ENCODE measurements at regions not wholly inside any gene's neighbourhood (a gene's known extent, or its start where the extent isn't known, plus 50 kb on each side); places are given as distances from the start of the nearest gene placed in this dataset.
"Not testable (repeated sequence)": the region's sequence is repeated elsewhere in the genome, so short reads cannot be mapped to it uniquely, and the experiment has no call there.

DNA sequence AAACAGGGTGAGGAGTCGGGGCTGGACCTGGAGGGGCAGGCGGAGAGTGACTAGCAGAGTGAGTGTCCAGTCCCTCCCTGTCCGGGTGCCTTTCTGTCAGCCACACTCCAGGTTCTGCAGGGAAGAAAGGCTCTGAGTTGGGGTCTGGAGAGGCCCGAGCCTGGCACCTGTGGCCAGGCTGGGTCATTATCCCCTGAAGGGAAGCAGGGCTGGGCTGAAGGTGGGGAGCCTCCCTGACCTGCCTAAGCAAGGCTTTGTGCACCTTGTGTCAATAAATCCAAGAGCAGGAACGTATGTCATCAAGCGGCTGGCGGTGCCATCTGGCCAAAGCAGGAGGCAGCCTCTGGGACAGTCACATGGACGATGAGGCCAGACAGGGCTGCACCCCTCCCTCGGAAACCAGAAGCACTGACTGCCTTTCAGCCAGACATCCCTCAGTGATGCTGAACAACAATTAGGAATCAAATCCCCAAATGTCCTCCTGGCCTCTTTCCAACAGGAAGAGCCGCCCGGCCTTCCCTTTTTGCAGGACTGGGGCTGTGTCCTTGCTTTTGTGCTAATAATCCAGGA lies 73.9 kb upstream of the FGF3 start:
- H3K27ac Mint-ChIP-seq: no peak overlapping the region
- peaks cover 65% of the 10 kb centered on the region for H3K27me3 Mint-ChIP-seq
- H3K4me1 Mint-ChIP-seq: no peaks in the 10 kb centered on the region
- DNase-seq: no peak
- H3K4me3 Mint-ChIP-seq: no peak overlapping the region
- H3K9me3 Mint-ChIP-seq: peaks cover 4% of the 10 kb centered on the region
- no peaks in the 10 kb centered on the region for H3K36me3 Mint-ChIP-seq

DNA sequence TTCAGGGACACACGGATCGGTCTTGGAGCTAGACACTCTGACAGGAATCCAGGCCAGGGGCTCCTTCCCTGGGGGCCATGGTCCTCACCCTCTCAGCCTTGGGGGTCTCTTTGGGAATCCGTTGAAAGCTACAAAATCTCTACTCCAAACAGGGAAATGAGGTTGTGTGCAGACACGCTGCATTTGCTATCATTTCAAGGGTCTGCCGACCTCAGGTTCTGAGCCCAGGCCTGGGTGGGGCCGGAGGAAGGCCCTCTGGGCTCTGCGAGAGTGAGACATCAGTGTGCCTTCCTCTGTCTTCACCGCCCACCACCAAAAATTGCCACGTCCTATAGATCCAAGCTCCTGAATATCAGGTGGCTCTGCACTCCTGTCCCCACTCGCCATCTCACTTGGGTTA lies 74.4 kb upstream of the FGF3 start:
- Mint-ChIP-seq H3K4me3 (no peak overlapping the region), H3K27ac (no peak overlapping the region), H3K36me3 (no peaks in the 10 kb centered on the region), H3K9me3 (peaks cover 4% of the 10 kb centered on the region), H3K27me3 (peaks cover 69% of the 10 kb centered on the region), H3K4me1 (no peaks in the 10 kb centered on the region)
- DNase-seq: no peak

DNA sequence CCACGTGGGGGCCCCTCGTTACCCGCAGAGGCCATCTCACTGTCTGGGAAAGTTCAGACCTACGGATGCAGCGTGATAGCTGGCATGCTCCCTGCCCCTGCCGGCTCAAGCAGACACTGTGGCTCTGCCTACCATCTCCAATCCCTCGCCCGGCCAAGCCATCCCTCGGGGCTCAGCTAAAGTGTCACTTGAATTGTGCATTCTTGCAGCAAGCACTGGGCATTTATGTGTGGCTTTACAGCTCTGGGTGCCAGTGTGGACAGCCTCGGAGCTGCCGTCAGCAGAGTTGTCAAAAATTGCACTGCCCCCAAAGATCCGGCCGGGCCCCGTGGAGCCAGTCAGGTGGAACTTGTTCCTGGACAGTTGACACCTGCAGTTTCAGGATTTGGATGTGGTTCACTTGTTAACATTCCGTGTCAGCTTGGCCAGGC lies 75.0 kb upstream of the FGF3 start:
- peaks cover 66% of the 10 kb centered on the region for H3K27me3 Mint-ChIP-seq

DNA sequence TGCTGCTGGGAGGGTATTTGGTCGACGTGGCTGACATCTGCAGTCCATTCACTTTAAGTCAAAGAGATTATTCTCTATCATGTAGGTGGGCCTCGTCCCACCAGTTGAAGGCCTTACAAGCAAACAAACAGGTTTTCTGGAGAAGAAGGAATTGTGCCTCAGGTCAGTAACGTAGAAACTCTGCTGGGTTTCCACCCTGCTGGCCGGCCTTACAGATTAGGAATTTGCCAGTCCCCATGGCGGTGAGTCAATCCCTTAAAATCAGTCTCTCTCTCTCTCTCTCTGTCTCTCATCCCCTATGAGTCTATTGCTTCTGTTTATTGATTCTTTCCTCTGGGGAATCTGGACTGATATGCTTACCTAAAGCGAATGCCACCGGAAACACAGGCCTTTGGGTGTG lies 75.4 kb upstream of the FGF3 start:
- H3K27me3 Mint-ChIP-seq: peaks cover 66% of the 10 kb centered on the region
- H3K27ac Mint-ChIP-seq: no peak overlapping the region
- no peak for DNase-seq
- peaks cover 4% of the 10 kb centered on the region for H3K9me3 Mint-ChIP-seq
- H3K4me1 Mint-ChIP-seq: no peaks in the 10 kb centered on the region
- no peaks in the 10 kb centered on the region for H3K36me3 Mint-ChIP-seq
- H3K4me3 Mint-ChIP-seq: no peak overlapping the region

More for the DNA sequence above, 75.0 kb upstream of the FGF3 start:
- H3K4me1 Mint-ChIP-seq: no peaks in the 10 kb centered on the region
- peaks cover 4% of the 10 kb centered on the region for H3K9me3 Mint-ChIP-seq
- DNase-seq: no peak
- H3K36me3 Mint-ChIP-seq: no peaks in the 10 kb centered on the region
- no peak overlapping the region for H3K4me3 Mint-ChIP-seq
- H3K27ac Mint-ChIP-seq: no peak overlapping the region

DNA sequence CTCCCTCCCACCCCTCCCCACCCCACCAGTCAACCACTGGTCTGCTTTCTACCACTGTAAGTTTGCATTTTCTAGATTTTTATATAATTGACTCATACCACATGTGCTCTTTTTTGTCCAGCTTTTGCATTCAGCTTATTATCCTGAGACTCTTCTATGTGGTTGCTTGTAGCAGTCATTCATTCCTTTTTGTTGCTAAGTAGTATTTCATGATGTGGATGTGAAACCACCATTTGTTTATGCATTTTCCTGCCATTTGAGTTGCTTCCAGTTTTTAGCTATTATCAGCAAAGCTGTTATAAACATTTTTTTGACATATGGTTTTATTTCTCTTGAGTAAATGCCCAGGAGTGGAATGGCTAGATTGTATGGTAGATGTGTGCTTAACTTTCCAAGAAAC lies 77.0 kb upstream of the FGF3 start:
- Mint-ChIP-seq H3K27me3 (peaks cover 58% of the 10 kb centered on the region), H3K4me1 (no peaks in the 10 kb centered on the region), H3K4me3 (no peak overlapping the region), H3K27ac (no peak overlapping the region), H3K9me3 (peaks cover 4% of the 10 kb centered on the region), H3K36me3 (no peaks in the 10 kb centered on the region)
- DNase-seq: no peak

DNA sequence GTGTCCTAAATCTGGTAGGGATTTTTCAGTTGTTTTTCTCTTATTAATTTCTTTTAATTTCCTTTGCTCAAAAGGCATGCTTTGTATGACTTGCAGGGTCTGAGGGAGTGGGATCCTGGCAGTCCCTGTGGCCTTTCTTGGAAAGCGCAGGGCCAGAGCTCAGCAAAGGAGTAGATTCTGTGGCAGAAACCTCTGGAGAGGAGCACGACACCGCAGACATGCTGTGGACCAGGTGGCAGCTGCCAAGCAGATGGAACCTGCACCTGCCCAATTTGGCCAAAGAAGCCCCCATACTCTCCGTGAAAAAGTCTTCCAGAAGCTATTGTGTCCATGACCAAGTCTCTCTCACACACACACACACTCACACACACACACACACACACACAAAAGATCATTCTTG lies 78.9 kb upstream of the FGF3 start:
- Mint-ChIP-seq H3K27ac (no peak overlapping the region), H3K27me3 (peaks cover 42% of the 10 kb centered on the region), H3K9me3 (peaks cover 4% of the 10 kb centered on the region), H3K4me3 (no peak overlapping the region), H3K36me3 (no peaks in the 10 kb centered on the region), H3K4me1 (no peaks in the 10 kb centered on the region)
- DNase-seq: no peak

DNA sequence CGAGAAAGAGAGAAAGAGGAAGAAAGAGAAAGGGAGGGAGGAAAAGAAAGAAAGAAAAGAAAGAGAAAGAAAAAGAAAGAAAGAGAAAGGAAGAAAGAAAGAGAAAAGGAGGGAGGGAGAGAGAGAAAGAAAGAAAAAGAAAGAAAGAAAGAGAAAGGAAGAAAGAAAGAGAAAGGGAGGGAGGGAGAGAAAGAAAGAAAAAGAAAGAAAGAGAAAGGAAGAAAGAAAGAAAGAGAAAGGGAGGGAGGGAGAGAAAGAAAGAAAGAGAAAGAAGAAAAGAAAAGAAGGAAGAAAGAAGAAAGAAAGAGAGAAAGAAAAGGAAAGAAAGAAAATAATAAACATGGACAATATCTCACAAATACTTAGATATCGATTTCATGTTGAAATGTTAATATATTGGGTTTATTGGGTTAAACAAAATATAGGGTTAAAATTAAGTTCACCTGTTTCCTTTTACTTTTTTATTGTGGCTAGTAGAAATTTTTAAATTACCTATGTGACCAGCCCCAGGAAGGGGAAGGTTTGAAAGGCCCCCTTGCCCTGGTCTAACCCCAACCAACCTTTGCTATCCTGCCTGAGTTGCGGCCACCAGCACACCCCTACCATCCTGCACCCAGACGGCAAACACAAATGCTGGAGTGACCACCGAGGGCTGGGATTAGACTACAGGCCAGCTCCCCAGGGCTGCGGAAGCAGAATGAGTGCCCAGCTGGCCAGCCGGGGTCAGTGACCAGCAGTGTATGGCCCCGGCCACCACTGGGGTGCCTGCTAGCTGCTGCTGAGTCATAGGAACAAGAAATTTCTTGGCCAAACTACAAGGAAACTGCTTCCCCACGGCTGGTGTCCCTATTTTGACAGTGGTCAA lies 81.0 kb upstream of the FGF3 start:
- Mint-ChIP-seq H3K27me3 (peaks cover 27% of the 10 kb centered on the region), H3K36me3 (no peaks in the 10 kb centered on the region), H3K4me1 (no peaks in the 10 kb centered on the region), H3K9me3 (peaks cover 4% of the 10 kb centered on the region), H3K4me3 (no peak overlapping the region), H3K27ac (no peak overlapping the region)
- no peak for DNase-seq

DNA sequence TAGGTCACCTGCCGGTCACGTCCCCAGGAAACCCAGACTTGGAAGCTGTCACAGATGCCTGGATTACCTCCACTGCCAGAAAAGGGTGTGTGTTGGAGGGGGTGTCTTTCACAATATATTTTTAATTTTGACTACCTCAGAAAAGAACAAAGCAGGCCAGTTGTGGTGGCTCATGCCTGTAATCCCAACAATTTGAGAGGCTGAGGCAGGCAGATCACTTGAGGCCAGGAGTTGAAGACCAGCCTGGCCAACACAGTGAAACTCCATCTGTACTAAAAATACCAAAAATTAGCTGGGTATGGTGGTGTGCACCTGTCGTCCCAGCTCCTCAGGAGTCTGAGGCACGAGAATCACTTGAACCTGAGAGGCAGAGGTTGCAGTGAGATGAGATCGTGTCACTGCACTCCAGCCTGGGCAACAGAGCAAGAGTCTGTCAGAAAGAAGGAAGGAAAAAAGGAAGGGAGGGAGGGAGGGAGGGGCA lies 81.6 kb upstream of the FGF3 start:
- H3K36me3 Mint-ChIP-seq, H3K4me1 Mint-ChIP-seq, DNase-seq, H3K27ac Mint-ChIP-seq, H3K9me3 Mint-ChIP-seq, H3K4me3 Mint-ChIP-seq: not testable (repeated sequence)
- peaks cover 26% of the 10 kb centered on the region for H3K27me3 Mint-ChIP-seq

DNA sequence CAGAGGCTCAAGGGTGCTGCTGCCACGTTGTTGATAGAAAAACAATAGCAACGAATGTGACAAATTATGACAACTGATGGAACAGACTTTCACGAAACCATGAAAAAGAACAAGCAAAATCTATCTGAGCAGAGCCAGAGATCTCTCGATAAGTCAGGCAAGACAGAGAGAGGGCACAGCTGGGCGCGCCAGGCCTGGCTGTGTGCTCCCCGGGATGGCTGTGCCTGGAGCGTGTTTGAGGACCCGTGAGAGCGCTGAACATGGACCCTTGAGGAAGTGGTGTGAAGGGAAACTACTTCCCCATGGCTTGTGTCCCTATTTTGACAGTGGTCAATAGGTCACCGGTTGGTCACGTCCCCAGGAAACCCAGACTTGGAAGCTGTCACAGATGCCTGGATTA lies 83.1 kb upstream of the FGF3 start:
- Mint-ChIP-seq H3K36me3 (no peaks in the 10 kb centered on the region), H3K4me3 (no peak overlapping the region), H3K9me3 (peaks cover 4% of the 10 kb centered on the region), H3K27me3 (peaks cover 24% of the 10 kb centered on the region), H3K4me1 (no peaks in the 10 kb centered on the region), H3K27ac (no peak overlapping the region)
- DNase-seq: no peak

DNA sequence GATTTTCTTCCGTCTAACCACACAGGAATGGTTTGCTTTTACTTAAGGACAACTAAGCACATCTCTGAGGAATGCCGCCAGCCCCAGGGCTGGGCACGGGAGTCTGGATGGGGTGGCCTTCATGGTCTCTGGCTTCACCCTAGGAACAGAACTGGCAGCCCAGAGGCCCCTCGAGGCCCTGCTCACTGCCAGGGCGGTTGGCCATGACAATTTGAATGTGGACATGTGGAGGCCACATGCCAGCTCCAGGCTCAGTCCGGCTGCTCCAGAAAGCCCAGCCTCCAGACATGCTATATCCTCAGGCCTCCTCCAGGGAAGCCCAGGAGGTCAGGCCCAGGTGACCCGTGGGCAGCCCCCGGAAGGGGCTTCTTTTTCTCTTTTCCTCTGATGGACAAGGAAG lies 84.0 kb upstream of the FGF3 start:
- Mint-ChIP-seq H3K4me3 (no peak overlapping the region), H3K27me3 (peaks cover 20% of the 10 kb centered on the region), H3K9me3 (no peaks in the 10 kb centered on the region), H3K36me3 (no peaks in the 10 kb centered on the region), H3K4me1 (no peaks in the 10 kb centered on the region), H3K27ac (no peak overlapping the region)
- no peak for DNase-seq

DNA sequence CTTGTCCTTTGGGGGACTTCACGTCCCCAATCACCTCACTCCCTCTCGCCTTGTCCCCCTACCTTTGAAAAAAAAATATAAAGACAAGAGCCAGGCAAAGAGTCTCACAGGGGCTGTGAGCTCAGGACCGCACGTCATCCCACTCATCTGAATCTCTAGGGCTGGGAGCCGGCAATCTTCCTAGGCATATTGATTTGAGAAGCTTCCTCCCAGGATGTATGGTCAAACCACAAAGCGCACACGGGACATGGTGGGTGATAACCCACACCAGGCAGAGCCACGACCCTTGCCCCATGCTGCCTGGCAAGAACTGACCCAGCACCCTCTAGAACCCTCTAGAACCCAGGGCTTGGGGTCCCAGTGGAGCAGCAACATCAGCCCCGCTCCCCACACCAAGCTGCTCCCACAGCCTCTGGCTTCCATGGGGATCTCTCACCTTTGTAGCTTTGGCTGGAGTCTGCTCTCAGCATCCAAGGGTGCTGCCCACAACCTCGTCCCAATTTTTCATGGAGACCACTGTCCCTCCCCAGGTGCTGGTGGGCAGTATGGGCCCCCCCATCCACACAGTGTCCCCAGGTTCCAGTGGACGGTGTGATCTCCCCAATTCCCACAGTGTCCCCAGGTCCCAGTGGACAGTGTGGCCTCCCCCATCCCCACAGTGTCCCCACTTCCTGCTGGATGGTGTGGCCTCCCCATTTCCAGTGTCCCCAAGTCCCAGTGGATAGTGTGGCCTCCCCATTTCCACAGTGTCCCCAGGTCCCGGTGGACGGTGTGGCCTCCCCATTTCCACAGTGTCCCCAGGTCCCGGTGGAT lies 85.2 kb upstream of the FGF3 start:
- H3K9me3 Mint-ChIP-seq: no peaks in the 10 kb centered on the region
- H3K4me3 Mint-ChIP-seq: no peak overlapping the region
- H3K36me3 Mint-ChIP-seq: no peaks in the 10 kb centered on the region
- no peaks in the 10 kb centered on the region for H3K4me1 Mint-ChIP-seq
- peaks cover 17% of the 10 kb centered on the region for H3K27me3 Mint-ChIP-seq
- H3K27ac Mint-ChIP-seq: no peak overlapping the region
- DNase-seq: no peak

DNA sequence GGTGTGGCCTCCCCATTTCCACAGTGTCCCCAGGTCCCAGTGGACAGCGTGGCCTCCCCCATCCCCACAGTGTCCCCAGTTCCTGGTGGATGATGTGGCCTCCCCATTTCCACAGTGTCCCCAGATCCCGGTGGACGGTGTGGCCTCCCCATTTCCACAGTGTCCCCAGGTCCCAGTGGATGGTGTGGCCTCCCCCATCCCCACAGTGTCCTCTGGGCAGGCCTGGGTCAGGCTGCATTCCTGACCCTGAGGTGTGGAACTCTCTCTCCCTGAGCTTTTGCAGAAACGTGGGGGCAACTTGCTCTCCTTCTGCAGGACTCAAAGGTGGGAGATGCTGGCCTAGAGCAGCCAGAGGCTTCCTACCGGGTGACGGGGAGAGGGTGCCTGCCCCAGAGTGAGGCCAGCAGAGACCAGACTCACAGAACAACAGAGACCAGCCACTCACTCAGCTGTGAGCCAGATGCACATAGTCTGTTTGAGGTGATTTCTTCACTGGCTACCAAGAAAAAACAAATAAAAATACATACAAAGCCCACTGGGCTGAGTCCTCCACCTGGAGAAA lies 85.8 kb upstream of the FGF3 start:
- H3K4me3 Mint-ChIP-seq: no peak overlapping the region
- H3K4me1 Mint-ChIP-seq: no peaks in the 10 kb centered on the region

DNA sequence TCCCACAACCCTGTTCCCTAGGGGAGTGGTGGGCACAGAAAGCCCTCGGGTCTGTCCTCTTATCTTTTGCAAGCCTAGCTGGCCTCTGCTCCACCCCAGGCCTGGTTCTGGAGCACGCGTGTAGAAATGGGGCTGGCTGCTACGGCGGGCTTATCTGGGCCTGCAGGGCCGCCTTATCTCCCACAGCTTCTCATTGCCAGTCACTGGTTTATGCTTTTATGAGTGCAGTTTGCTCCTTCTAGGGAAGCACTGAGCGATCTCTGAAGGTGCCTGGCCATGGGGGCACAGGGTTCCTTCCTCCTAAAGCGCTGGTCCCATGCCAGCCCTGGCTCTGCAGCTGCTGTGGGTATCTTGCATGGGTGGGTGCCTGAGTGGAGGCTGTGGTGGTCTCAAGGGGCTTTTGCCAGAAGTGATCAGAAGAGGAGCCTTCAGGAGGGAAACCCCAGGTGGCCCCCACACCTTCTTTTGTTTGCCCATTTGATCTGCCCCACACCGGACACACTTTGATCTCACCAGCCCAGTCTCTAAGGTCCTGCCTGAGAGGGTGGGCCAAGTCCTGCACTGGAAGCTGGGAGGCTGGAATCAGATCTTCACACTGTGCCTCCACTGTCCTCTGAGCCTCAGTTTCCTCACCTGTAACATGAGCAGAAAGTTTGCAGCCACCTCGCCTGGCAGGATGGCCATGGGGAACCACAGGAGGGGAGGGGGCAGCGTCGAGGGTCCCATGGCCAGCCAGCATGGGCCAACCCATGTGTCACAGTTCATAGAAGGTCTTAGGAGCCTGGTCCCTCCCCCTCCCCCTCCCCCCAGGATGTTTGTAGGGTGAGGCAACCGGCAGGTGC lies 86.6 kb upstream of the FGF3 start:
- Mint-ChIP-seq H3K27ac (no peak overlapping the region), H3K9me3 (no peaks in the 10 kb centered on the region), H3K4me3 (no peak overlapping the region), H3K4me1 (no peaks in the 10 kb centered on the region), H3K36me3 (no peaks in the 10 kb centered on the region), H3K27me3 (peaks cover 12% of the 10 kb centered on the region)
- no peak for DNase-seq

More for the DNA sequence above, 85.8 kb upstream of the FGF3 start:
- Mint-ChIP-seq H3K27me3 (peaks cover 12% of the 10 kb centered on the region), H3K27ac (no peak overlapping the region), H3K36me3 (no peaks in the 10 kb centered on the region), H3K9me3 (no peaks in the 10 kb centered on the region)
- DNase-seq: no peak

DNA sequence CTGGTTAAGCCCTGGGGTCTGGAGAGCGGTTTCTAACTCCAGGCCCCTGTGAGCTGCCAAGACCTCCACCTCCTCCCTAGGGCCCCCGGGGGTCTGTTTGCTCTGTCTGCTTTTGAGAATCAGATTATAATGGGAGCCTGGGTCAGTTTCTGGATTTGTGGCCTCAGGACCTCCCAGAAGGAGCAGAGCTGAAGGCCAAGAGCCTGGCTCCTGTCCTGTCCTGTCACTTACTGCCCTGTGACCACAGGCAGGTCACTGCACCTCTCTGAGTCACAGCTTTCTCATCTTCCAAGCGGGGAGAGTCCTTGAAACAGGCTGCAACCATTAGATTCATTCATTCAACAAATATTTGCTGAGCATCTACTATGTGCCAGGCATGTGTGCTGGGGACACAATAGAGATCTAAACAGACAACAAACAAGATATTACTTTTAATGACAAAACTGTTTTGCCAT lies 87.3 kb upstream of the FGF3 start:
- Mint-ChIP-seq H3K27me3 (peaks cover 17% of the 10 kb centered on the region), H3K4me3 (no peak overlapping the region), H3K27ac (no peak overlapping the region), H3K9me3 (no peaks in the 10 kb centered on the region), H3K4me1 (no peaks in the 10 kb centered on the region), H3K36me3 (no peaks in the 10 kb centered on the region)
- DNase-seq: no peak

All from activated naive CD8-positive, alpha-beta T cell treated with anti-CD3 and anti-CD28 coated beads for 36 hours (primary cell).